Cardiac septum (tissue), 1 donor: ENCODE measurements at regions not wholly inside any gene's neighbourhood (a gene's known extent, or its start where the extent isn't known, plus 50 kb on each side); places are given as distances from the start of the nearest gene placed in this dataset.

ENCODE experiments used
- DNase-seq: peaks from one replicate; pipeline ENCODE4 v3.0.0-alpha.2; 2020; ENCODE audit warnings: low spot score
- intact Hi-C: fragments of 100-400 bp; cut with DNase I; formaldehyde crosslinking; loops from one replicate; pipeline ENCODE4 v1.14.0; 2022
- donor health status: DM: no; HTN: no; CAD: no.

DNA sequence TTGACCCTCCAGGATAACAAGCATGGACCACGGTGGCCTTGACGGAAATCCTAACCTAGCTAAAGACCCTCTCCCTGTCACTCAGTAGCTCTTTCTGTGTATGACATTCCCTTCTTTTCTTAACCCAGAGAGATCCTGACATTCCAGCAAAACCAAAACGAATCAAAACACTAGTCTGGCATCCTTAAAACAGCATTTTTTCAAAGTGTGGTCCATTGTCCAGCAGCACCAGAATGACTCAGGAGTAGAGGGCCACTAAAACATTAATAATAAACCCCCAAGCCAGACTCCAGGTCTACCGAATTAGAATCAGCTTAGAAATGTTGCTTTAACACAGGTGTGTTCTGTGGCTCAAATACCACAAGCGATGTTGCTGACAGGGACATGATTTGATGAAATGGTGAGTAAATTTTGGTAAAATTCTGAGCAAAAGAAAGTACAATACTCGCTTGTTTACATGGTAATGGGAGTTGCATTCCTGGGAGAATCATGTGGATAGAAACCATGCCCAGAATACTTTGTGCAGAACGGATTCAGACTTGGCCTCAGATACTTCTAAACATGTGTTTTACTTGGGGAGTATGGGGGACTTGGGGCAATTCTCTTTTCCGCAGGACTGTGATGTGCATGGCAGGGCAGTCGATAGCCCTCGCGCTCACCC, 174.2 kb upstream of the KCNG1 start:
- intact Hi-C loops = no loop called here

DNA sequence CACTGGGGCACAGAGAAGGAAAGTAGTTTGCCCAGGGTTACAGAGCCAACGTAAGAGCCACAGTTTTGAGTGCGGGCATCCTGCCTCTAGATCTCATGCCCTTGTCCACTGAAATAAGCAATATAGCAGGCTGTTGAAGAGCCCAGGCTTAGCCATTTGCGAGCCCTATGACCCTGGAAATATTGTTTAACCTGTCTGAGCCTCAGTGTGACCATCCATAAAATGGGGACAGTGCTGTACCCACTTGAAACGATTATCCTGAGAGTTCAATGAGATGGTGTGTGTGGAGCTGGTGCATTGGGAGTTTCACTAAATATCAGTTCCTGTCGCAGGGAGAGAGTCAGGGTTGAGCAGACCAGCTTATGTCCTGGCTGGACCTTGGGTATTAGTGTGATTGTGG, 173.1 kb upstream of the KCNG1 start:
- no peak for DNase-seq
- intact Hi-C loops = no loop called here

More for the DNA sequence above, 174.2 kb upstream of the KCNG1 start:
- DNase-seq = no peak

DNA sequence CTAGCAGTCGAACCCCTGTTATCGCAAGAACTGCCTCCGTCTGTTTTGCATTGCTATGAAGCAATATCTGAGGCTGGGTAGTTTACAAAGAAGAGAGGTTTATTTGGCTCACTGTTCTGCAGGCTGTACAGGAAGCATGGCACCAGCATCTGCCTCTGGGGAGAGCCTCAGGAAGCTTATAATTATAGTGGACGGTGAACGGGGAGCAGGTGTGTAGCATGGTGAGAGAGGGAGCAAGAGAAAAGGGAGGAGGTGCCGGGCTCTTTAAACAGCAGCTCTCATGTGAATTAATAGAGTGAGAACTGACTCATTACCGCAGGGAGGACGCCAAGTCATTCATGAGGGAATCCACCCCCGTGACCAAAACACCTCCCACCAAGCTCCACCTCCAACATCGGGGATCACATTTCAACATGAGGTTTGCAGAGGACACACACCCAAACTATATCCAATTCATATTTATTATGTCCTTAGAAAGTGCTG, 172.6 kb upstream of the KCNG1 start:
- DNase-seq = no peak
- intact Hi-C loops = no loop called here

DNA sequence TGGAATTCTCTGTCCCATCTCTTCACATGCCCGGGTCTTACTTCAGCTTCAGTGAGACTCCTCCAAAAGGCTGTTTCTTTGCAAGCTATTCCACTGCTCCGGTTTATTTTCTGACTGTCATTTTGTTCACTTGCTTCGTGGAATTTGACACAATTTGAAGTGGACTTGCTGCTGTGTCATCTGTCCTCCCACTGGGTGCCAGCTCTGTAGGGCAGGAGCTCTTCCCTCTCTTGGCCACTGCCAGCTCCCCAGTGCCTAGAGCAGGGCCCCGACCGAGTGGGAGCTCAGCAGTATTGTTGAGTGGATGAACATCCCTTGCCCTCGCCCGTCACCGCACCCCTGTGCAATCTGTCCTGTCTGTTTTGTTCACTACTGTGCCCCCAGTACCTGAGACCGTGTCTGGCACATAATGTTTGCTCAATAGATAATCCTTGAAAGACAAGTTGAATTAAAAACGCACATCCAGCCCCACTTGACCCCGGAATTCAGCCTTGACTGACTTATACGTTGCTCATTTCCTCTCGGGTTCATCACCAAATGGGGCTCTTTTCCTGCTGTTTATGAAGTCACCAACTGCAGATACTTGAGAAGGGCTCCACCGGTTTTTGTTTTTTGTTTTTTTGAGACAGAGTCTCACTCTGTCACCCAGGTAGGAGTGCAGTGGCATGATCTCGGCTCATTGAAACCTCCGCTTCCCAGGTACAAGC, 170.3 kb upstream of the KCNG1 start:
- no peak for DNase-seq
- intact Hi-C loops = no loop called here

DNA sequence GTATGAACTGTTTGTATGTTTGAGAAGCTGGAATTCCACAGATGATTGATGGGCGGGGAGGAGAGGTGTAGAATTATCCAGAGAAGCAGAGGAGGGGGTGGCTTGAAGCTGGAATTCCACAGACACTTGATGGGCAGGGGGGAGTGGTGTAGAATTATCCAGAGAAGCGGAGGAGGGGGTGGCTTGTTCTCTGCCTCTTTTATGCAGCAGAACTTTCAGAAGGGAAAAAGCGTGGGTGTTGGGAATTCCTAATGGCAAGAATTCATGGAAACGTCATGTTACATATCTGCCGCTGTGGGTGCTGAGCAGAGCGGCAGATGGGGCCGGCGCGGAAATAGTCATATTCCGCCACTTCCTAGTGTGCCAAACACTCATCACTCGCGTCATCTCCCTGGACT, 167.9 kb upstream of the KCNG1 start:
- intact Hi-C loops = no loop called here
- no peak for DNase-seq

DNA sequence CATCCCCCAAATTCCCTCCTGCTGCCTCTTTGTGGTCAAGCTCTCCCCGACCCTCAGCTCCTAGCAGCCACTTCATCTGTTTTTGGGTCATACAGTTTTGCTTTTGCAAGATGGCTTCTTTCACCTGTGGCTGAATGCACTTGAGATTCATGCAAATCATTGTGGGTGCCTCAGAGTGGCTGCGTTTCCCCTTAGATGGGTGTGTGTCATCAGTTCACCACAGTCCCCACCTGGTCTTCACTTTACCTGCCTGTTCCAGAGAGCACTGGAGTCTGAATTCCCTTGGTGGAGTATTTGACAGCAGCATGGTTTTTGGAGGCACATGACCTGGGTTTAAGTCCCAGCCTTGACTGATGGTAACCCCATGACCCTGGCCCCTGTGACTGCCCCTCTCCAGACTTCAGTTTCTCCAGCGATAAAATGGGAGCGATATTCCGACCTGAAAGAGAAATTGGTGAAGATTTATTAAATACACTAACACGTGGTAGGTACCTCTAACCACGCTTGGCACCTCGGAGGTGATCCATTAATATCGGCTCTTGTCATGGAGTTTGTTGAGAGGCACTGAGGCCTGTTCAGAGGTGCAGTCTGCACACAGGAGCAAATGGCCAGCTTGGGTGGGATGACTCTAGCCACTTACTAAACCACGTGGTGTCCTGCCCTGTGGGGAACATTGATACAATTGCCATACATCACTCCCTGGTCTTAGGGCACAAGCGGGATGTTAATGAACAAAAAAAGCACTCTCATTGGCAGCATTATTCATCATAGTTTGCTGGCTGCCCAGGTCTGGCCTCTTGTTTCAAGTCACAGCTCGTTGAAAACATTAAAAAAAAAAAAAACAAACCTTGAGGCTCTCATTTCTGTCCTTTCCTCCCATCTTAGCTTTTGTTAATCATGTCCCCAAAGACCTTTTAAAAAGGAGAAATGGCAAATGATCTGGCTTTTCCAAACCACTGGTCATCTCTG, 167.2 kb upstream of the KCNG1 start:
- DNase-seq = no peak
- intact Hi-C loops = no loop called here

DNA sequence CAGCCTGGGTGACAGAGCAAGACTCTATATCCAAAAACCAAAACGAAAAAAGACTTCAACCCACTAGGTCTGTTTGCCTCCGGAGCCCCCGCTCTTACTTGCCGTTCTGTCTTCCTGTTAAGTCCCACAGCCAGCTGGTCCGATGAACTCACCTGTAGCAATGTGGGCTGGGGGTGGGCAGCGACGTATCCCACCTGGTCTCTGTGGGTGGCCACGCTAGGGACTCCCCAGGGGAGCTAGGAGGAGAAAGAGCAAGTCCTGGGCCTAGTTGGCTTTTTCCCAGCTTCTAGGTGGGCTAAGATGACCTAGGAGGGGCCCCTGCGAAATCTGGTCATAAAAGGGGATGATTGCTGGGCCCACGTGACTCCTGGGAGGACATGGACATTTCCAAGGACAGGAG, 166.0 kb upstream of the KCNG1 start:
- DNase-seq = no peak
- intact Hi-C loops = no loop called here

DNA sequence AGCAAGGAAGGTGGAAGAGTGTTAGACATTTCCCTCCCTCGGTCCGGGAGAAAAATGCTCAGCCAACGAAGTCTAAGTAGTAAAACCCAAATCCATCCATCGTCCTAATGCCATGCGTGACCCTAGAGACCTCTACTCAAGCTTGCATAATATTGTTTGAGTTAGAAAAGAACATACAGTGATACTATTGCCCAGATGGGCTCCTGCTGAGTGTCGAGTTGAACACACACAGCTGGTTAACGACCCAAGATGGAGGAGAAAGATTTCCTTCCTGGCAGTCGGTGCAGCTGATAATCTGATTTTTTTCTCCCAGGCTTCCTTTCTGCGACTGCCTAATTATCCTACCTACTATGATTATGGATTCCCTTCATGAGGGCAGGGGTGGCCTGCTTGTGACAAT, 164.4 kb upstream of the KCNG1 start:
- intact Hi-C loops = no loop called here
- DNase-seq = no peak

DNA sequence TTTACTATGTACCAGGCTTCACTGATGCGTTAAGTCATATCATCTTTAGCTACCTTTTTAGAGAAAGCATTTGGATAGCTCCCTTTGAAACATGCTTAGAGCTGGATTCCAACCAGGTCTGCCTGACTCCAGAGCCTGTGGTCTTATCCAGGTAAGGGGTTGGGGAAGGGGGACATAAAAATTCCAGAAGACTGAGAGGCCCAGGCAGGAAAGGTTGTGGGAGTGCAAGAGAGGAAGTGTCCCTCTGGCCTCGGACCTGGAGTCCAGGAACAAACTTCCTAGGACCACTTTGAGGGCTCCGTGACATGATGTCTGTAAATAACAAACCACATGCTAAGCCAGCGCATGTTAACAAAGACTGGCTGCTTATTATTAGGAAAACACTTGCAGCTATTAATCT, 163.0 kb upstream of the KCNG1 start:
- no peak for DNase-seq
- intact Hi-C loops = no loop called here

DNA sequence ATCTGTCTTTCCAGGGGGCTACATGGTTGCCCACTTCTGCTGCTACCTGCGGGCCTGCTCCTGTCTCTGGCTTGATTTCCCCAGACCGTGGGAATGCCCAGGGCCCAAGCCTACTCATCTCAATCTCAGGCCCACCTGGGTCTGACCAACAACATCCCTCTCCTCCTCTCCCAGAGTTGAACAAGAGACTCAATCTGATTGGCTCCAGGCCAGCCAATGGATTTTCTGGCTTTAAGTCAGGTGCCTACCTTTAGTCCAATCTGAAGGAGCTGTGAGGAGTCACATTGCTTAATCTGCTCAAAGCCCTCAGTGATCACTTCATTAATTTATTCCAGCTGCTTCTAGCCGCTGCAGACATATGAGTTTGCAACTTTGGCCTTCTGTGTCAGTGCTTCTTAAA, 162.4 kb upstream of the KCNG1 start:
- no peak for DNase-seq
- intact Hi-C loops = no loop called here

DNA sequence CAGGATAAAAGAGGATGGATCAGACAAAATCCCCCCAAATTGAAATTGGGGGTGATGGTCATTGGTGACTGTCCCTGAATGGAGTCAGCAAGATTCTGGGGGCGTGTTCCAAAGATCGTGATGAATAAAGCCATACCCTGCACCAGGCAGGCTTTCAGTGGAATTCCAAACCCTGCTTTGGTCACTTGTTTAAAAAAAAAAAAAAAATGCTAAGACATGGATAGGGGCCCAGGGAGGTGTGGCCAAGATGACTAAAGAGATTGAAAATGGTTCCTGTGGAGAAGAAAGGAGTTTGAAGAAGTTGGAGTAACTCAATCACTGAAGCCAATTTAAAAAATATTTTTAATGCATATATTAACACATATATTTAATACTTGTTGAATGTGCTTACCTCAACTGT, 161.4 kb upstream of the KCNG1 start:
- intact Hi-C loops = no loop called here
- DNase-seq = no peak

DNA sequence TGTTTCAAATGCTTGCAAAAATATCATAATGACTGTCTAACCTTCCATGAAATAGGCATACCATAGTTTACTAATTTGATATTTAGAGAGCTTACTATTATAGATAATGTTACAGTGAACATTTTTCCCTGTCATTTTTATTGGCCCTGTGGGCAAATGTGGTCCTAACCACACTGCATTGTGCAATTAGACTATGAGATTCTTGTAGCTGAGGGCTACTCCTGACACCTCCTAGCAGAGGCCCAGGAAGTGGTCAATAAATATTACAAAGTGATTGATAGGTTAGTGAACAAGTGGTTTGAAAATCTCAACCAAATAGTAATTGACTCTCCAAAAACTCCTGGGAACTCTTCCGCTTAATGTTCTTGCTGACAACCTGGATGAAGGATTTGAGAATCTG, 160.5 kb upstream of the KCNG1 start:
- intact Hi-C loops = no loop called here
- DNase-seq = no peak

DNA sequence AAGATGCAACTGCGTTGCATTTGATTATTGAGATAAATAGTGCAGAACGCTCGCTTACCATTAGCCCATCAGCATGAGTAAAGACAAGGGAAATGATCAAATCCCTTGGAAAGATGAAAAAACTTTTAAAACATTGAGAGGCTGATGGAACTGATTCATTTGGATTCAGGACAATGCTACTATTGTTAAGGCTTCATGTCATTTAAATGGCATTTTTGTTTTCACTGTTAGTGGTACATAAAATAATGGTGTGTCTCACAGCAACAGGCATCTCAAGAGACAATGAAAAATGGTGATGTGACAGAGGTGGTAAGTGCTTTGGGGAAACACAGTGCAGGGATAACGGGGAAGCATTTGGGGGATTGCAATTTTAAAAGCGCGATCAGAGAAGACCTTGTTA, 159.7 kb upstream of the KCNG1 start:
- no peak for DNase-seq

DNA sequence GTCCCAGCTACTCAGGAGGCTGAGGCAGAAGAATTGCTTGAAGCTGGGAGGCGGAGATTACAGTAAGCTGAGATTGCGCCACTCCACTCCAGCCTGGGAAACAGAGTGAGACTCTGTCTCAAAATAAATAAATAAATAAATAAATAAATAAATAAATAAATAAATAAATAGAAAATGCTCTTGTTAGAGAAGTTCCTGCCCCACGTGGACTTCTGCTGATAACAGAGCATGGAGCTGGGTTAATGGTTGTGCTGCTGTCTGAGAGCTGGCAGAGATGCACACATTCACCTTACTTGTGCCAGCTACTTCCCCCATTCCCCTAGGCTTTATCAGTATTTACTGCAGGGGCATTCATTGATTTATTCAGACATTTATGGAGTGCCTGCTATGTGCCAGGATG, 155.2 kb upstream of the KCNG1 start:
- intact Hi-C loops = no loop called here
- DNase-seq = peak; percentile 9

More for the DNA sequence above, 159.7 kb upstream of the KCNG1 start:
- intact Hi-C loops = no loop called here

DNA sequence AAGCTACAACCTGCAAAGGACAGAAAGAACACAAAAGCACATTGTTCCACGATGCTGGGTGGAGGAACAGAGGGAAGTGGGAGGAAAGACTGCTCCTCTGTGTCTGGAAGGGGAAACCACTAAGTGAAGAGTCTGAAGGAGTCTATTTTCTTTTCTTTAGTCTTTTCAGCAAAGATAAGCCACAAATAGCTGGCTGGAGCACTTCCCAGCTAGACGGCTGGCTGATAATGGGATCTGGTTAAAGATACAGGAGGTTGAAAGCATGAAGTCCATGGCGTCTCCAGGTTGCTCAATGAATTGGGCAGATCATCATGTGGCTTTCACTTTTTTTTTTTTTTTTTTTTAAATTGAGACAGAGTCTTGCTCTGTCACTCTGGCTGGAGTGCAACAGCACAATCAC, 154.0 kb upstream of the KCNG1 start:
- intact Hi-C loops = no loop called here
- no peak for DNase-seq

DNA sequence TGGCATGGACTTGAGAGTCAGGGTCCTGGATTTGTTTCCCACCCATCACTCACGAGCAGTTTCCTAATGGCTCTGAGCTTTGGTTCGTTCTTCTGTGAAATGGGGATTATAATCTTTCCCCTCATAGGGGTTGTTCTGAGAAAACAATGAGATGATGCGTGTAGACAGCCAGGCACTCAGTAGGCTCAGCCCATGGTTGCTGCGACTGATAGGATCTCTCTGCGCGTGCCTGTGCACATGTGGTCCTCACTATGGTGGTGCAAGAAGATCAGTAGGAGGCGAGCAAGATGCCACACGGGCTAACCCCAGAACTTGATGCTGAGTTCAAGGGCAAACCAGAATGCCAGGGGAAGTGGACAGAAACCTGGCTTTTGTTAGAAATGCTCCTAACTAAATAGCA, 153.5 kb upstream of the KCNG1 start:
- no peak for DNase-seq
- intact Hi-C loops = no loop called here

DNA sequence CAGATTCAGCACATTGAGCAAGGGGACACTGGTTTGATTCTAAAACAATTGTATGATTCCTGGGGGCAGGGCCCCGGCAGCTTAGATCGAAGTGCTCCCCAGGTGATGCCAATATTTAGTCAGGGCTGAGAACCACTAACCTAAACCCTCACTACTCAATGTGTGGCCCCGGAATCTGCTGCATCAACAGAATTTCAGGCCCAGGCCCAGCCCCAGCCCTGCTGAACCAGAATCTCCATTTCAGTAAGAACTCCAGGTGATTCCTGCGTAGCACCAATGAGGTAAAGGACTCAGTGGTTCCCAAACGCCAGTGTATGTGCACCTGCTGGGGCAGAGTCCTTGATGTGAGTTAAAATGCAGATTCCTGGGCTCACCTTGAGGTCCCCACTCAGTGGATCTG, 152.8 kb upstream of the KCNG1 start:
- DNase-seq = peak; percentile 44
- intact Hi-C loops = no loop called here

DNA sequence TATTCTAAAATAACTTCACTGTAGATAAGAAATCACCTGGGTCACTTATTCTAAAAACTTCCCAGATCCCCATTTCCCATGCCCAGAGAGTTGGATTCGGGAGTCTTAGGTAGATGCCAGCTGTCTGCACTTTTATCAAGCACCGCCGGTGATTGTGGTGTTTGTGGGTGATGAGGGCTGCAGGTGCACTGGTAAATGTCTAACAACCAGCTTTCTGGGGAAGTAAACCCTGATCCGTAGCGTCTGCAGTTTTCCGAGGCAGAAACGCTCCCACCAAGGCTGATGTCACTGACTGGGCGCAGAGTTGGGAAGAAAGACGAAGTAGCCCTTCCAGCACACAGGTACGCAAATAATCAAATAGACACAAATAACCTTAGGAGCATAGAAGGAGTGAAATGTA, 152.2 kb upstream of the KCNG1 start:
- intact Hi-C loops = no loop called here
- no peak for DNase-seq

DNA sequence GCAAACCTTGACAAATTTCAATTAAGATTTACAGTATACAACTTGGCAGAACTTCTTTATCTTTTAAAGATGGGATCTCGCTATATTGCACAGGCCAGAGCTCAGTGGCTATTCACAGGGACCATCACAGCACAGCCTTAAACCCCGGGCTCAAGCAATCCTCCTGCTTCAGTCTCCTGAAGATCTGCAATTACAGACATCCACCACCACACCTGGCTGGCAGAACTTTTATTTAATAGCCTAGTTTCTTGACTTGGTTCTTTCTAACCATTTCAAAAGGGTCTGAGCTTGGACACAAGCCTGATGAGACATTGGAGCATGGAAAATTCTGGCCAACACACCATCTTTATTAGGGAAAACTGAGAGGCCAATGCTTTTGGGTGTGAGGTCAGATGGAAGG, 151.6 kb upstream of the KCNG1 start:
- intact Hi-C loops = no loop called here
- DNase-seq = no peak
